ENCODE measurements at regions not wholly inside any gene's neighbourhood (a gene's known extent, or its start where the extent isn't known, plus 50 kb on each side); places are given as distances from the start of the nearest gene placed in this dataset.
"Not testable (repeated sequence)": the region's sequence is repeated elsewhere in the genome, so short reads cannot be mapped to it uniquely, and the experiment has no call there.

DNA sequence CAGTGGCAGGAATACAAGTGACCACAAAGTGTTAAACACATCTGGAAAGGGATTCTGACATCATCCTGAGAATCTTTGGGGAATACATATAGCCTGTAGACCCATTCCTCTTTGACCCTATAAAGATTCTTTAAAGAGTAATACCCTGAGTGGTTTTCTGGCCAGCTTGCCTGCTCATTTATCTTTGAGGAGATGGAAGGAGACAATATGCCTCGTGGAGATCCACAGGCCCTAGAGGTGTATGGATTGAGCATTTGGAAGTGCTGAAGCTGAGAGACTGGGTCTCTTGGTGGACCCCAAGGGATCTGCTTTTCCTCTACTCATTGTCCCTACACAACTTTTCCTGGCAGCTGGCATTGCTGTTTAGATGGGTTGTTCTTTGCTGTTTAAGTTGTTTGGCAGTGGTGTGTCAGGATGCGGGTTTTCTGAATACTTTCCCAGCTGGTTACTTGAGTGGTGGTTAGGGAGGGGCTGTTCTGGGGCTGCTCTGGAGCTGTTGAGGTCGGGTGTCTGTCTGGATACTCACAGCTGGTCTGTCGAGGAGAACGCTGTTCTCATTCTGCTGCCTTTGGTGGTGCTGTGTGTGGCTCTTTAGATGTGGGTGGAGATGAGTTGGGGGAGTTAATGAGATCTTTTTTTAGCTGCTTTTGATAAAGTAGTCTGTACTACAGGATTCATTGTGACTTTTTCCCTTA lies 50.1 kb upstream of the FAM72C start:
- DNase-seq = not testable (repeated sequence)

Measured in CD4-positive, alpha-beta T cell treated with Interleukin-17A for 1 hour (primary cell).